Breast epithelium (tissue), 3 donors: ENCODE measurements at regions not wholly inside any gene's neighbourhood (a gene's known extent, or its start where the extent isn't known, plus 50 kb on each side); places are given as distances from the start of the nearest gene placed in this dataset.

ENCODE experiments used
- CTCF ChIP-seq, 3 donors: fragments of 450-650 bp; IDR thresholded peaks; one replicate each; pipeline ENCODE4 v1.5.1; 2016 to 2017; ENCODE audit warnings: antibody characterized with exemption in 3 of 3, mild to moderate bottlenecking in 3 of 3, moderate library complexity in 3 of 3
- POLR2A ChIP-seq: fragments of 450-650 bp; IDR thresholded peaks from one replicate; pipeline ENCODE4 v1.6.1; 2016; ENCODE audit warnings: antibody characterized with exemption, mild to moderate bottlenecking, moderate library complexity
- POLR2AphosphoS5 ChIP-seq, 3 donors: sonication (generic); formaldehyde crosslinking; IDR thresholded peaks; one replicate each; pipeline ENCODE4 v1.6.1; 2017; ENCODE audit warnings: antibody characterized with exemption in 3 of 3

- TF ChIP-seq CTCF (IDR thresholded peaks at IDR 0.05) (no peak), POLR2A (no peak), POLR2AphosphoS5 (IDR thresholded peaks at IDR 0.05) (no peak)
Observed at GRCh38 chr2:206873423-206873822, 65.9 kb upstream of the CPO start.
